Chondrocyte (in vitro differentiated cells): ENCODE measurements at regions not wholly inside any gene's neighbourhood (a gene's known extent, or its start where the extent isn't known, plus 50 kb on each side); places are given as distances from the start of the nearest gene placed in this dataset.

Experiments used
- DNase-seq: peaks from one replicate; pipeline ENCODE4 v3.0.0; 2021; ENCODE audit warnings: mixed read lengths, low spot score
- H3K27ac Mint-ChIP-seq: one replicate; pipeline ENCODE4 v1.8.0; 2021; ENCODE audit warnings: mild to moderate bottlenecking, moderate library complexity, mixed read lengths; ENCODE audit not compliant: unreplicated experiment
- H3K27me3 Mint-ChIP-seq: 2 replicates; pipeline ENCODE4 v1.8.0; 2021; ENCODE audit warnings: low read depth, mixed read lengths
- H3K36me3 Mint-ChIP-seq: 2 replicates; pipeline ENCODE4 v1.8.0; 2021; ENCODE audit warnings: low read depth, mixed read lengths
- H3K4me1 Mint-ChIP-seq: 2 replicates; pipeline ENCODE4 v1.8.0; 2021; ENCODE audit warnings: low read depth, mild to moderate bottlenecking, mixed read lengths
- H3K4me3 Mint-ChIP-seq: one replicate; pipeline ENCODE4 v1.8.0; 2021; ENCODE audit warnings: mild to moderate bottlenecking, moderate library complexity, mixed read lengths; ENCODE audit not compliant: unreplicated experiment
- H3K9me3 Mint-ChIP-seq: 2 replicates; pipeline ENCODE4 v1.8.0; 2021; ENCODE audit warnings: low read depth, mixed read lengths
- TF ChIP-seq, protein P1 (sequence below): fragments of 200-600 bp; sonication (generic); IDR thresholded peaks from 2 replicates; pipeline ENCODE4 v1.5.0; 2021; ENCODE audit warnings: antibody characterized with exemption, mild to moderate bottlenecking, moderate library complexity

DNA sequence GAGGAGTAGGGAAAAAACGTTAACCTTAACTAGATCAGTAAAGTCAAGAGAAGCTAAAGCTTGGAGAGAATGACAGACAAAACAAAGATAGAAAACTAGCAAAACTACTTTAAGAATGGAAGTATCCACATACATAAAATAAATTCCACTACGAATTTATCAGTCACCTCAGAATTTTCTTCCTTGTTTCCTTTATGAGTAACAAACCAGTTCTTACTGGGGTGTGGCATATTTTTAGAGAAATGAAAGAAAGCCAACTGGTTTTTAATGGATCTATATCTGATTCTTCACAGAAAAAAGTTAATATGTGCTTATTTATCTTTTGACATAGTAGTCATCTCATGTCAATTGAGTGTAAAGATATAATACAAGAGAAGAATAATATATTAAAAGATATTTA, 2033.7 kb upstream of the CELF4 start:
- H3K27me3 Mint-ChIP-seq, result no peaks in the 10 kb centered on the region
- no peak overlapping the region for H3K4me3 Mint-ChIP-seq
- peaks cover 11% of the 10 kb centered on the region for H3K9me3 Mint-ChIP-seq
- H3K27ac Mint-ChIP-seq, result no peak overlapping the region
- H3K36me3 Mint-ChIP-seq, result no peaks in the 10 kb centered on the region
- TF ChIP-seq, protein P1, sequence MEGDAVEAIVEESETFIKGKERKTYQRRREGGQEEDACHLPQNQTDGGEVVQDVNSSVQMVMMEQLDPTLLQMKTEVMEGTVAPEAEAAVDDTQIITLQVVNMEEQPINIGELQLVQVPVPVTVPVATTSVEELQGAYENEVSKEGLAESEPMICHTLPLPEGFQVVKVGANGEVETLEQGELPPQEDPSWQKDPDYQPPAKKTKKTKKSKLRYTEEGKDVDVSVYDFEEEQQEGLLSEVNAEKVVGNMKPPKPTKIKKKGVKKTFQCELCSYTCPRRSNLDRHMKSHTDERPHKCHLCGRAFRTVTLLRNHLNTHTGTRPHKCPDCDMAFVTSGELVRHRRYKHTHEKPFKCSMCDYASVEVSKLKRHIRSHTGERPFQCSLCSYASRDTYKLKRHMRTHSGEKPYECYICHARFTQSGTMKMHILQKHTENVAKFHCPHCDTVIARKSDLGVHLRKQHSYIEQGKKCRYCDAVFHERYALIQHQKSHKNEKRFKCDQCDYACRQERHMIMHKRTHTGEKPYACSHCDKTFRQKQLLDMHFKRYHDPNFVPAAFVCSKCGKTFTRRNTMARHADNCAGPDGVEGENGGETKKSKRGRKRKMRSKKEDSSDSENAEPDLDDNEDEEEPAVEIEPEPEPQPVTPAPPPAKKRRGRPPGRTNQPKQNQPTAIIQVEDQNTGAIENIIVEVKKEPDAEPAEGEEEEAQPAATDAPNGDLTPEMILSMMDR, result no peak
- no peak for DNase-seq
- H3K4me1 Mint-ChIP-seq, result peaks cover 15% of the 10 kb centered on the region

DNA sequence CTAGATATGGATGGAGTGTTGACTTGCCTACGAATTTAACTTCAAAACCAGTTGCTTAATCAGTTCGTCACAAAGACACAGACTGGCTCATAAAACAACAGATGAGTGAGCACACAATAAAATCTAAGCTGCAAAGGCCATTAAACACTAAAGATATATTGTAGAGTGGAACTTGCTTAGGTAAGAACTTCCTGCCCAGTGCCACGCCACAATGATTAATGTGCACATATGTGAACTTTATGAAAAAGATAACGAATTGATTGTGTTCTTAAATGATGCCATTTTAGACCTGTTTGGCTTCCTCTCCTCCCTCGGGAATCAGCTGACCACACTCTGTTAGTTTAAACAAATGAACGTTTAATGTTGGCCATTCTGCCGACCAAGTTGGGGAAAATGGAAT, 2031.3 kb upstream of the CELF4 start:
- DNase-seq, result no peak
- peaks cover 1% of the 10 kb centered on the region for H3K36me3 Mint-ChIP-seq
- H3K9me3 Mint-ChIP-seq, result peaks cover 11% of the 10 kb centered on the region
- H3K4me1 Mint-ChIP-seq, result peaks cover 23% of the 10 kb centered on the region
- TF ChIP-seq, protein P1, result no peak
- H3K27me3 Mint-ChIP-seq, result no peaks in the 10 kb centered on the region
- no peak overlapping the region for H3K27ac Mint-ChIP-seq
- H3K4me3 Mint-ChIP-seq, result no peak overlapping the region

DNA sequence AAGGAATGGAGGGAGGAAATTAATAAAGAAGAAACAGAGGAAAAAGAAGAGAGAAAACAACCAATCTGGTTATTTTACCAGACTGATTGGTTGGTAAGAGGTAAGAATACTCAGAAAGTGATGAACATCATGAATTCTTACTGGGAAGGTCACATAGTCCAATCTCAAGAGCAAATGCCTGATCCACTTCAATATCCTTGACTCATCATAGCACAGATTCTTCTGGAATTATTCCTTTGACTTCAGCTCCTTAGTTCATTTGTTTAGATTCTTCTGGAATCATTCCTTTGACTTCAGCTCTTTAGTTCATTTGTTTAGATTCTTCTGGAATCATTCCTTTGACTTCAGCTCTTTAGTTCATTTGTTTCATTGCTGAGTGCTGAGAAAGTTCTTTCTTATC, 2030.6 kb upstream of the CELF4 start:
- DNase-seq, result no peak
- H3K36me3 Mint-ChIP-seq, result peaks cover 1% of the 10 kb centered on the region
- no peaks in the 10 kb centered on the region for H3K27me3 Mint-ChIP-seq
- H3K27ac Mint-ChIP-seq, result no peak overlapping the region
- peaks cover 23% of the 10 kb centered on the region for H3K4me1 Mint-ChIP-seq
- H3K4me3 Mint-ChIP-seq, result no peak overlapping the region
- H3K9me3 Mint-ChIP-seq, result peaks cover 11% of the 10 kb centered on the region
- TF ChIP-seq, protein P1, result no peak

DNA sequence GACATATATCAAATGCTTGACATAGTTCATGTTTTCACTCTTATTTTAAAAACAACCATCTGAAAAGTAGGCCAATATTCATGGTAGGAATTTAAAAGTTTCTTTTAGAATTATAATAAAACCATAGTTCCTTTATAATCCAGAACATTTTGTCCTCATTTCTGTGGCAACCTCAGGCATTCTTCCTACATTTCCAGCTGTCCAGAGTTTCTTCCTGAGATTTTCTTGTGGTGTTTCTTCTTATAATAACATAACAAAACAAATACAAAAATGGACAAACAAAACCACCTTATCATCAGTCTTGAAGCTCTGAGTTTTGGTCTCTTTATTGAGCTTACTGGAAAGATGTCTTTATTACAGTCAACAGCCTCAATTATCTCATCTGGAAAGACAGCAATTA, 2028.6 kb upstream of the CELF4 start:
- peaks cover 8% of the 10 kb centered on the region for H3K9me3 Mint-ChIP-seq
- H3K4me1 Mint-ChIP-seq, result peaks cover 14% of the 10 kb centered on the region
- no peak for DNase-seq
- TF ChIP-seq, protein P1, result no peak
- peak overlapping the region; percentile 52 for H3K27ac Mint-ChIP-seq
- H3K27me3 Mint-ChIP-seq, result peaks cover 2% of the 10 kb centered on the region
- H3K36me3 Mint-ChIP-seq, result peaks cover 1% of the 10 kb centered on the region
- no peak overlapping the region for H3K4me3 Mint-ChIP-seq

DNA sequence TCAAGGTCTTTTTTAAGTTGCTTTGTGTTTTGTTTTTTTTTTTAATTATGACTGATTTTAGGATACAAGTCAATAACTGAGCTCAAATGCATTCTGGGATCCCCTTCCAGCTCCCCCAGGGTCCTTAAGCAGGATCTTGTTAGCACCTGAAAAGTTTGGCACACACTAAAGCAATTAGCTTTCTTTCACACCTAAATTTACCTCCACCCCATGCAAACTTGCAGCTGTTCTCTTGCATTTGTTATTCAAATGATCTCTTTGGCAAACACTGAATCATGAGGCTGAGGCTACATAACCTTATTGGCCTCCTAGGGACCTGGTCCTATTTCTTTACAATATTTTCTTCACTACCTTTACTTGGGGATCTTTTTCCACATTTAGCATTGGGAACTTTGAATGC, 2026.1 kb upstream of the CELF4 start:
- H3K27me3 Mint-ChIP-seq, result peaks cover 2% of the 10 kb centered on the region
- peaks cover 8% of the 10 kb centered on the region for H3K9me3 Mint-ChIP-seq
- H3K4me1 Mint-ChIP-seq, result peaks cover 29% of the 10 kb centered on the region
- peaks cover 1% of the 10 kb centered on the region for H3K36me3 Mint-ChIP-seq
- no peak overlapping the region for H3K4me3 Mint-ChIP-seq
- H3K27ac Mint-ChIP-seq, result no peak overlapping the region
- TF ChIP-seq, protein P1, result no peak
- DNase-seq, result no peak
